CD14-positive monocyte (primary cell): ENCODE measurements at regions not wholly inside any gene's neighbourhood (a gene's known extent, or its start where the extent isn't known, plus 50 kb on each side); places are given as distances from the start of the nearest gene placed in this dataset.
"Not testable (repeated sequence)": the region's sequence is repeated elsewhere in the genome, so short reads cannot be mapped to it uniquely, and the experiment has no call there.

Source experiments
- DNase-seq, 3 donors: peaks; one replicate each; pipeline ENCODE4 v3.0.0-alpha.2; 2011 to 2022
- H2AFZ ChIP-seq: 2 replicates; pipeline ENCODE4 v1.6.0; 2012; ENCODE audit warnings: mild to moderate bottlenecking, low read depth, low read length, inconsistent platforms; ENCODE audit not compliant: insufficient read depth, poor library complexity, severe bottlenecking
- H3K27ac ChIP-seq, 2 donors: 1 replicate in 1 of 2; 2 replicates in 1 of 2; pipeline ENCODE4 v1.5.1; 2012 to 2013; ENCODE audit warnings: low read length in 2 of 2, control low read depth in 1 of 2, inconsistent platforms in 1 of 2, low read depth in 1 of 2, mild to moderate bottlenecking in 1 of 2
- H3K27me3 ChIP-seq, 2 donors: one replicate each; pipeline versions ENCODE4 v1.6.0 to v1.6.1; 2011 to 2013; ENCODE audit warnings: low read length in 2 of 2; ENCODE audit not compliant: control insufficient read depth in 2 of 2, insufficient read depth in 2 of 2
- H3K36me3 ChIP-seq, 2 donors: replicated peaks in 1 of 2; 1 replicate in 1 of 2; 2 replicates in 1 of 2; pipeline versions ENCODE4 v1.5.1 to v1.6.1; 2012 to 2013; ENCODE audit warnings: low read length in 2 of 2, control low read depth in 1 of 2, inconsistent platforms in 1 of 2, mild to moderate bottlenecking in 1 of 2; ENCODE audit not compliant: insufficient read depth in 2 of 2, control insufficient read depth in 1 of 2
- H3K4me1 ChIP-seq, 2 donors: 1 replicate in 1 of 2; 2 replicates in 1 of 2; pipeline versions ENCODE4 v1.5.1 to v1.6.1; 2012 to 2013; ENCODE audit warnings: low read length in 2 of 2, control low read depth in 1 of 2, inconsistent platforms in 1 of 2, mild to moderate bottlenecking in 1 of 2, moderate library complexity in 1 of 2; ENCODE audit not compliant: insufficient read depth in 2 of 2, control insufficient read depth in 1 of 2
- H3K4me2 ChIP-seq: replicated peaks from 2 replicates; pipeline ENCODE3; 2012; ENCODE audit warnings: low read length, moderate library complexity, mild to moderate bottlenecking; ENCODE audit not compliant: poor library complexity, severe bottlenecking; ENCODE audit errors: extremely low read depth
- H3K4me3 ChIP-seq, 3 experiments: fragments of 200-600 bp in 1 of 3; sonication (generic) in 1 of 3; replicated peaks in 1 of 3; 1 replicate in 2 of 3; 2 replicates in 1 of 3; pipeline ENCODE4 v1.5.1; 2011 to 2013; ENCODE audit warnings: low read length in 3 of 3, mild to moderate bottlenecking in 3 of 3, control low read depth in 2 of 3, low read depth in 2 of 3, inconsistent platforms in 1 of 3, moderate library complexity in 1 of 3
- H3K79me2 ChIP-seq: 2 replicates; pipeline ENCODE4 v1.6.0; 2012; ENCODE audit warnings: mild to moderate bottlenecking, control low read depth, inconsistent platforms, low read length, moderate library complexity; ENCODE audit not compliant: insufficient read depth
- H3K9ac ChIP-seq: 2 replicates; pipeline ENCODE4 v1.6.0; 2017; ENCODE audit warnings: low read length, mild to moderate bottlenecking; ENCODE audit not compliant: insufficient read depth, poor library complexity, severe bottlenecking
- H3K9me3 ChIP-seq, 2 donors: replicated peaks in 1 of 2; 1 replicate in 1 of 2; 2 replicates in 1 of 2; pipeline versions ENCODE4 v1.5.1 to v1.6.1; 2012 to 2013; ENCODE audit warnings: low read length in 2 of 2, control low read depth in 1 of 2; ENCODE audit not compliant: control insufficient read depth in 1 of 2, insufficient read depth in 1 of 2
- H4K20me1 ChIP-seq: 2 replicates; pipeline ENCODE4 v1.6.0; 2012; ENCODE audit warnings: mild to moderate bottlenecking, low read length, control low read depth, moderate library complexity; ENCODE audit not compliant: insufficient read depth
- H3K27ac Mint-ChIP-seq, 7 donors: one replicate each; pipeline ENCODE4 v1.8.0; 2020; ENCODE audit warnings: mild to moderate bottlenecking in 7 of 7, mixed read lengths in 7 of 7, moderate library complexity in 6 of 7, inconsistent platforms in 2 of 7
- H3K27me3 Mint-ChIP-seq, 3 donors: one replicate each; pipeline ENCODE4 v1.8.0; 2021 to 2022; ENCODE audit warnings: low read depth in 3 of 3, mild to moderate bottlenecking in 3 of 3, mixed read lengths in 3 of 3, moderate library complexity in 3 of 3, inconsistent platforms in 1 of 3
- H3K36me3 Mint-ChIP-seq, 2 donors: one replicate each; pipeline ENCODE4 v1.8.0; 2020; ENCODE audit warnings: mixed read lengths in 2 of 2, inconsistent platforms in 1 of 2, mild to moderate bottlenecking in 1 of 2
- H3K4me1 Mint-ChIP-seq: one replicate; pipeline ENCODE4 v1.8.0; 2020; ENCODE audit warnings: mild to moderate bottlenecking, mixed read lengths
- H3K4me3 Mint-ChIP-seq, 2 donors: one replicate each; pipeline ENCODE4 v1.8.0; 2020; ENCODE audit warnings: mild to moderate bottlenecking in 2 of 2, mixed read lengths in 2 of 2, moderate library complexity in 1 of 2
- H3K9me3 Mint-ChIP-seq, 7 donors: one replicate each; pipeline ENCODE4 v1.8.0; 2020 to 2022; ENCODE audit warnings: mixed read lengths in 7 of 7, mild to moderate bottlenecking in 6 of 7, moderate library complexity in 6 of 7, inconsistent platforms in 2 of 7
- CTCF ChIP-seq: fragments of 200-600 bp; IDR thresholded peaks from one replicate; pipeline ENCODE4 v1.8.0; 2022; ENCODE audit warnings: antibody characterized with exemption, mild to moderate bottlenecking
- WGBS: methylation state at CpG from one replicate; pipeline ENCODE4 v1.1.5; 2013; ENCODE audit warnings: missing lambda C conversion rate; ENCODE audit not compliant: insufficient coverage; 5-methylcytosine and 5-hydroxymethylcytosine counted together
- intact Hi-C, 2 donors: fragments of 100-400 bp; cut with micrococcal nuclease; formaldehyde crosslinking; loops; one replicate each; pipeline versions ENCODE4 v1.15.0 to v1.15.1; 2023

GRCh38 chr1:102118150-102118549 lies 121.4 kb upstream of the OLFM3 start:
- no peaks in the 10 kb centered on the region for H3K36me3 Mint-ChIP-seq
- no peaks in the 10 kb centered on the region for H3K36me3 ChIP-seq
- WGBS: no CpG with 5 or more reads among the region's 3 CpGs

GRCh38 chr1:102110586-102110985 lies 113.9 kb upstream of the OLFM3 start:
- Histone ChIP-seq H3K27ac (no peak overlapping the region), H4K20me1 (no peaks in the 10 kb centered on the region), H3K9ac (no peak overlapping the region), H3K36me3 (no peaks in the 10 kb centered on the region), H3K4me2 (no peak overlapping the region), H3K27me3 (no peaks in the 10 kb centered on the region), H3K9me3 (peaks cover 0 to 4% of the 10 kb centered on the region in 2 donors), H3K4me1 (no peaks in the 10 kb centered on the region), H3K79me2 (no peaks in the 10 kb centered on the region), H3K4me3 (no peak overlapping the region), H2AFZ (no peak overlapping the region)
- Mint-ChIP-seq H3K4me1 (no peaks in the 10 kb centered on the region), H3K27me3 (peaks cover 0 to 2% (median 0%) of the 10 kb centered on the region in 3 donors), H3K9me3 (peaks cover 0 to 8% (median 5%) of the 10 kb centered on the region in 7 donors), H3K4me3 (no peak overlapping the region), H3K27ac (no peak overlapping the region), H3K36me3 (no peaks in the 10 kb centered on the region)
- DNase-seq: no peak
- WGBS: 89% methylated on average over 2 of the region's 3 CpGs
- intact Hi-C loops: no loop called here
- TF ChIP-seq CTCF: no peak

More at GRCh38 chr1:102118150-102118549, 121.4 kb upstream of the OLFM3 start:
- H2AFZ ChIP-seq: no peak overlapping the region
- no peaks in the 10 kb centered on the region for H3K4me1 ChIP-seq
- no peak for DNase-seq
- intact Hi-C loops: no loop called here
- no peak for TF ChIP-seq CTCF
- H3K9me3 ChIP-seq: peaks cover 0 to 9% of the 10 kb centered on the region in 2 donors
- no peak overlapping the region for H3K4me2 ChIP-seq
- H3K4me3 ChIP-seq: no peak overlapping the region
- H4K20me1 ChIP-seq: no peaks in the 10 kb centered on the region
- Mint-ChIP-seq H3K4me3 (no peak overlapping the region), H3K4me1 (no peaks in the 10 kb centered on the region), H3K27me3 (no peaks in the 10 kb centered on the region), H3K9me3 (peaks cover 0 to 5% (median 0%) of the 10 kb centered on the region in 7 donors), H3K27ac (no peak overlapping the region)
- H3K79me2 ChIP-seq: no peaks in the 10 kb centered on the region
- no peak overlapping the region for H3K9ac ChIP-seq
- no peak overlapping the region for H3K27ac ChIP-seq
- no peaks in the 10 kb centered on the region for H3K27me3 ChIP-seq

GRCh38 chr1:102109493-102109892 lies 112.8 kb upstream of the OLFM3 start:
- H3K36me3 Mint-ChIP-seq, H3K79me2 ChIP-seq, H3K4me3 Mint-ChIP-seq, H3K27me3 ChIP-seq, H3K4me3 ChIP-seq, H3K4me1 Mint-ChIP-seq, H2AFZ ChIP-seq, H3K9ac ChIP-seq, H3K27ac Mint-ChIP-seq, H3K4me2 ChIP-seq, H4K20me1 ChIP-seq, H3K9me3 Mint-ChIP-seq, intact Hi-C loops, H3K27me3 Mint-ChIP-seq, H3K9me3 ChIP-seq, H3K36me3 ChIP-seq, H3K27ac ChIP-seq, DNase-seq, H3K4me1 ChIP-seq: not testable (repeated sequence)
- WGBS: 60% methylated on average over 2 of the region's 2 CpGs
